H1 (cell line): ENCODE measurements at regions not wholly inside any gene's neighbourhood (a gene's known extent, or its start where the extent isn't known, plus 50 kb on each side); places are given as distances from the start of the nearest gene placed in this dataset.

Source experiments
- CTCF ChIA-PET: fragments of 300-600 bp; sonication (Branson Sonifier 250); formaldehyde crosslinking; loops from one replicate; lab custom pipeline; 2021; ENCODE audit not compliant: partially characterized antibody; lab: Charles Lee
- POLR2A ChIA-PET: fragments of 300-600 bp; sonication (Branson Sonifier 250); formaldehyde crosslinking; loops from one replicate; lab custom pipeline; 2021; ENCODE audit warnings: inconsistent platforms; ENCODE audit not compliant: partially characterized antibody; lab: Charles Lee
- DNase-seq, 2 experiments: peaks; one replicate each; pipeline versions ENCODE4 v3.0.0 to v3.0.0-alpha.2; 2010 to 2022; ENCODE audit warnings: low spot score in 2 of 2, low read depth in 1 of 2, mixed read lengths in 1 of 2
- FAIRE-seq: peaks from 2 replicates; lab custom pipeline; 2011; peaks lifted over from hg19 to GRCh38; lab: Jason Lieb, UNC
- H2AFZ ChIP-seq: 2 replicates; pipeline ENCODE4 v1.8.1; 2012; ENCODE audit warnings: low read length, inconsistent platforms
- H2AK5ac ChIP-seq: 2 replicates; pipeline ENCODE4 v1.6.1; 2013; ENCODE audit warnings: low read depth, low read length
- H2BK120ac ChIP-seq: replicated peaks from 2 replicates; pipeline ENCODE3; 2013; ENCODE audit warnings: low read depth, low read length, inconsistent platforms
- H2BK12ac ChIP-seq: 2 replicates; pipeline ENCODE4 v1.6.1; 2013; ENCODE audit warnings: low read depth, low read length
- H2BK15ac ChIP-seq: 2 replicates; pipeline ENCODE4 v1.6.1; 2013; ENCODE audit warnings: low read length
- H2BK20ac ChIP-seq: 2 replicates; pipeline ENCODE4 v1.6.1; 2013; ENCODE audit warnings: low read length
- H2BK5ac ChIP-seq: 2 replicates; pipeline ENCODE4 v1.6.1; 2013; ENCODE audit warnings: low read depth, low read length
- H3K14ac ChIP-seq: 2 replicates; pipeline ENCODE4 v1.6.1; 2013; ENCODE audit warnings: inconsistent platforms; ENCODE audit not compliant: insufficient read length
- H3K18ac ChIP-seq: 2 replicates; pipeline ENCODE4 v1.6.1; 2013; ENCODE audit warnings: low read length; ENCODE audit errors: extremely low read depth
- H3K23ac ChIP-seq: 2 replicates; pipeline ENCODE4 v1.6.1; 2013; ENCODE audit warnings: inconsistent platforms; ENCODE audit not compliant: insufficient read length
- H3K23me2 ChIP-seq: 2 replicates; pipeline ENCODE4 v1.6.1; 2013; ENCODE audit warnings: low read depth, low read length
- H3K27ac ChIP-seq: 2 replicates; pipeline ENCODE4 v1.6.1; 2011; ENCODE audit warnings: low read depth, low read length, inconsistent platforms
- H3K27me3 ChIP-seq, 4 experiments: replicated peaks in 1 of 4; 1 replicate in 1 of 4; 2 replicates in 3 of 4; pipeline versions ENCODE4 v1.6.1 to v1.8.1; 2011 to 2013; ENCODE audit warnings: low read length in 3 of 4, mild to moderate bottlenecking in 3 of 4, inconsistent platforms in 2 of 4, mixed read lengths in 2 of 4, moderate library complexity in 1 of 4; ENCODE audit not compliant: control insufficient read depth in 3 of 4, insufficient read depth in 3 of 4; ENCODE audit errors: extremely low read depth in 1 of 4
- H3K36me3 ChIP-seq, 4 experiments: 2 replicates each; pipeline versions ENCODE4 v1.6.1 to v1.8.1; 2011 to 2013; ENCODE audit warnings: mild to moderate bottlenecking in 4 of 4, low read length in 3 of 4, moderate library complexity in 2 of 4, control low read depth in 1 of 4, inconsistent platforms in 1 of 4; ENCODE audit not compliant: insufficient read depth in 4 of 4, control insufficient read depth in 2 of 4
- H3K4ac ChIP-seq: replicated peaks from 2 replicates; pipeline ENCODE3; 2013; ENCODE audit warnings: low read length, low read depth, mixed read lengths, inconsistent platforms; ENCODE audit not compliant: insufficient read length
- H3K4me1 ChIP-seq, 4 experiments: replicated peaks in 1 of 4; 1 replicate in 1 of 4; 2 replicates in 3 of 4; pipeline versions ENCODE4 v1.6.1 to v1.8.1; 2011 to 2013; ENCODE audit warnings: low read length in 3 of 4, inconsistent platforms in 2 of 4, mixed read lengths in 1 of 4; ENCODE audit not compliant: insufficient read depth in 4 of 4, control insufficient read depth in 3 of 4
- H3K4me2 ChIP-seq, 2 experiments: 2 replicates each; pipeline versions ENCODE4 v1.6.1 to v1.8.1; 2011 to 2013; ENCODE audit warnings: low read depth in 2 of 2, low read length in 2 of 2, control low read depth in 1 of 2, inconsistent platforms in 1 of 2, mild to moderate bottlenecking in 1 of 2; ENCODE audit not compliant: insufficient read depth in 1 of 2
- H3K4me3 ChIP-seq, 4 experiments: fragments of 200-600, 300-600 bp in 1 of 4; sonication (generic), shearing (Covaris generic), sonication (Bioruptor Twin) in 1 of 4; 2 replicates each; pipeline versions ENCODE4 v1.5.1 to v1.8.1; 2011 to 2016; ENCODE audit warnings: low read length in 4 of 4, low read depth in 3 of 4, control low read depth in 2 of 4, inconsistent platforms in 2 of 4, mild to moderate bottlenecking in 2 of 4, mixed read lengths in 1 of 4, moderate library complexity in 1 of 4; ENCODE audit not compliant: insufficient read depth in 2 of 4; ENCODE audit errors: extremely low read depth in 1 of 4
- H3K56ac ChIP-seq: replicated peaks from 2 replicates; pipeline ENCODE3; 2013; ENCODE audit warnings: low read depth, mild to moderate bottlenecking, mixed read lengths, low read length, inconsistent platforms; ENCODE audit not compliant: insufficient read length
- H3K79me1 ChIP-seq: 2 replicates; pipeline ENCODE4 v1.6.1; 2013; ENCODE audit warnings: low read depth, low read length, control low read depth
- H3K79me2 ChIP-seq, 2 experiments: 2 replicates each; pipeline versions ENCODE4 v1.6.1 to v1.8.1; 2012 to 2013; ENCODE audit warnings: low read length in 2 of 2, mild to moderate bottlenecking in 2 of 2, inconsistent platforms in 1 of 2; ENCODE audit not compliant: insufficient read depth in 2 of 2, control insufficient read depth in 1 of 2
- H3K9ac ChIP-seq, 4 experiments: replicated peaks in 1 of 4; 1 replicate in 1 of 4; 2 replicates in 3 of 4; pipeline versions ENCODE4 v1.6.1 to v1.8.1; 2011 to 2013; ENCODE audit warnings: low read depth in 3 of 4, low read length in 3 of 4, control low read depth in 2 of 4, mild to moderate bottlenecking in 2 of 4, moderate library complexity in 2 of 4, inconsistent platforms in 1 of 4; ENCODE audit errors: extremely low read depth in 1 of 4
- H3K9me3 ChIP-seq, 2 experiments: 2 replicates each; pipeline versions ENCODE4 v1.6.1 to v1.8.1; 2012 to 2013; ENCODE audit warnings: mild to moderate bottlenecking in 2 of 2, moderate library complexity in 2 of 2, control low read depth in 1 of 2, inconsistent platforms in 1 of 2, low read depth in 1 of 2, low read length in 1 of 2, mixed read lengths in 1 of 2; ENCODE audit not compliant: insufficient read depth in 2 of 2
- H4K20me1 ChIP-seq, 2 experiments: replicated peaks in 1 of 2; 2 replicates each; pipeline versions ENCODE3 to v1.8.1; 2011 to 2013; ENCODE audit warnings: inconsistent platforms in 2 of 2, low read length in 2 of 2, mild to moderate bottlenecking in 1 of 2; ENCODE audit not compliant: insufficient read depth in 2 of 2, control insufficient read depth in 1 of 2
- H4K5ac ChIP-seq: 2 replicates; pipeline ENCODE4 v1.6.1; 2013; ENCODE audit warnings: low read length, low read depth, mixed read lengths, inconsistent platforms; ENCODE audit not compliant: insufficient read length
- H4K8ac ChIP-seq: 2 replicates; pipeline ENCODE4 v1.8.0; 2013; ENCODE audit warnings: mild to moderate bottlenecking, moderate library complexity, low read length, inconsistent platforms; ENCODE audit not compliant: insufficient read depth; ENCODE audit errors: extremely low read depth
- H4K91ac ChIP-seq: replicated peaks from 2 replicates; pipeline ENCODE3; 2013; ENCODE audit warnings: low read length, mixed read lengths, inconsistent platforms; ENCODE audit not compliant: insufficient read length
- CHD2 ChIP-seq: IDR thresholded peaks from 2 replicates; pipeline ENCODE4 v1.6.1; 2012; ENCODE audit warnings: low read length, improper control_type of control experiment
- HDAC6 ChIP-seq: IDR thresholded peaks from one replicate; pipeline ENCODE4 v1.7.1; 2012; ENCODE audit warnings: low read depth, mild to moderate bottlenecking, inconsistent platforms, low read length, moderate library complexity
- SRF ChIP-seq: IDR thresholded peaks from 2 replicates; pipeline ENCODE4 v1.6.1; 2011; ENCODE audit warnings: mild to moderate bottlenecking, low read depth, low read length, moderate library complexity
- USF2 ChIP-seq: IDR thresholded peaks from 2 replicates; pipeline ENCODE4 v1.6.1; 2011; ENCODE audit warnings: low read length, improper control_type of control experiment

GRCh38 chr2:88873620-88874019 lies 182.1 kb downstream of the RPIA start:
- H2BK120ac ChIP-seq = no peak overlapping the region
- no peak overlapping the region for H3K4ac ChIP-seq
- H3K79me2 ChIP-seq = no peaks in the 10 kb centered on the region
- H3K4me2 ChIP-seq = no peak overlapping the region
- no peak overlapping the region for H3K4me3 ChIP-seq
- H2BK5ac ChIP-seq = no peak overlapping the region
- H2AFZ ChIP-seq = no peak overlapping the region
- H4K8ac ChIP-seq = no peak overlapping the region
- H3K9ac ChIP-seq = no peak overlapping the region; a peak in 1 of 7 replicates
- no peaks in the 10 kb centered on the region for H3K4me1 ChIP-seq
- no peak overlapping the region for H3K56ac ChIP-seq
- no peak for FAIRE-seq
- no peaks in the 10 kb centered on the region for H3K9me3 ChIP-seq
- no peak overlapping the region for H2BK20ac ChIP-seq
- H3K23ac ChIP-seq = no peak overlapping the region
- no peak overlapping the region for H2AK5ac ChIP-seq
- no peaks in the 10 kb centered on the region for H4K20me1 ChIP-seq
- H3K27ac ChIP-seq = no peak overlapping the region
- TF ChIP-seq SRF (no peak), CHD2 (no peak), HDAC6 (no peak), USF2 (no peak)
- TF ChIP-seq, all 59 proteins: peak for 0
- no peak overlapping the region for H3K18ac ChIP-seq
- no peak overlapping the region for H4K5ac ChIP-seq
- no peak overlapping the region for H3K14ac ChIP-seq
- DNase-seq = no peak
- H2BK15ac ChIP-seq = no peak overlapping the region
- no peaks in the 10 kb centered on the region for H3K27me3 ChIP-seq
- ChIA-PET POLR2A (no interaction called here), CTCF (no interaction called here)
- H2BK12ac ChIP-seq = no peak overlapping the region
- no peaks in the 10 kb centered on the region for H3K79me1 ChIP-seq
- H4K91ac ChIP-seq = no peak overlapping the region
- no peaks in the 10 kb centered on the region for H3K36me3 ChIP-seq
- no peaks in the 10 kb centered on the region for H3K23me2 ChIP-seq
